ENCODE measurements at regions not wholly inside any gene's neighbourhood (a gene's known extent, or its start where the extent isn't known, plus 50 kb on each side); places are given as distances from the start of the nearest gene placed in this dataset.

- DNase-seq: no peak
Observed at GRCh38 chr3:152056073-152056472, 182.6 kb downstream of the SUCNR1 start.

- DNase-seq: no peak
Observed at GRCh38 chr3:152056481-152056880, 183.0 kb downstream of the SUCNR1 start.

- DNase-seq: no peak
Observed at GRCh38 chr3:152056987-152057386, 183.5 kb downstream of the SUCNR1 start.

GRCh38 chr3:152058856-152059255 is 185.4 kb downstream of the SUCNR1 start:
- DNase-seq: no peak

- no peak for DNase-seq
Observed at GRCh38 chr3:152060701-152061100, 187.3 kb downstream of the SUCNR1 start.

GRCh38 chr3:152061296-152061695 is 187.9 kb downstream of the SUCNR1 start:
- no peak for DNase-seq

- no peak for DNase-seq
Observed at GRCh38 chr3:152069871-152070270, 196.4 kb downstream of the SUCNR1 start.

- no peak for DNase-seq
Observed at GRCh38 chr3:152071315-152071714, 197.4 kb upstream of the MBNL1 start.

- no peak for DNase-seq
Observed at GRCh38 chr3:152071924-152072323, 196.8 kb upstream of the MBNL1 start.

GRCh38 chr3:152073267-152073666 is 195.5 kb upstream of the MBNL1 start:
- no peak for DNase-seq

GRCh38 chr3:152076148-152076547 is 192.6 kb upstream of the MBNL1 start:
- no peak for DNase-seq

GRCh38 chr3:152079980-152080379 is 188.7 kb upstream of the MBNL1 start:
- DNase-seq: no peak

GRCh38 chr3:152083135-152083534 is 185.6 kb upstream of the MBNL1 start:
- DNase-seq: no peak

- DNase-seq: no peak
Observed at GRCh38 chr3:152084441-152085158, 184.1 kb upstream of the MBNL1 start.

- no peak for DNase-seq
Observed at GRCh38 chr3:152087153-152087552, 181.6 kb upstream of the MBNL1 start.

- DNase-seq: no peak
Observed at GRCh38 chr3:152089528-152089927, 179.2 kb upstream of the MBNL1 start.

- no peak for DNase-seq
Observed at GRCh38 chr3:152091725-152092124, 177.0 kb upstream of the MBNL1 start.

GRCh38 chr3:152093901-152094300 is 174.8 kb upstream of the MBNL1 start:
- no peak for DNase-seq

- DNase-seq: no peak
Observed at GRCh38 chr3:152094406-152094805, 174.3 kb upstream of the MBNL1 start.

GRCh38 chr3:152095472-152095871 is 173.3 kb upstream of the MBNL1 start:
- no peak for DNase-seq

GRCh38 chr3:152096280-152096906 is 172.3 kb upstream of the MBNL1 start:
- no peak for DNase-seq

- no peak for DNase-seq
Observed at GRCh38 chr3:152097120-152097519, 171.6 kb upstream of the MBNL1 start.

- DNase-seq: no peak
Observed at GRCh38 chr3:152097770-152098169, 171.0 kb upstream of the MBNL1 start.

GRCh38 chr3:152100491-152101132 is 168.1 kb upstream of the MBNL1 start:
- DNase-seq: no peak
